ENCODE measurements at regions not wholly inside any gene's neighbourhood (a gene's known extent, or its start where the extent isn't known, plus 50 kb on each side); places are given as distances from the start of the nearest gene placed in this dataset.

DNA sequence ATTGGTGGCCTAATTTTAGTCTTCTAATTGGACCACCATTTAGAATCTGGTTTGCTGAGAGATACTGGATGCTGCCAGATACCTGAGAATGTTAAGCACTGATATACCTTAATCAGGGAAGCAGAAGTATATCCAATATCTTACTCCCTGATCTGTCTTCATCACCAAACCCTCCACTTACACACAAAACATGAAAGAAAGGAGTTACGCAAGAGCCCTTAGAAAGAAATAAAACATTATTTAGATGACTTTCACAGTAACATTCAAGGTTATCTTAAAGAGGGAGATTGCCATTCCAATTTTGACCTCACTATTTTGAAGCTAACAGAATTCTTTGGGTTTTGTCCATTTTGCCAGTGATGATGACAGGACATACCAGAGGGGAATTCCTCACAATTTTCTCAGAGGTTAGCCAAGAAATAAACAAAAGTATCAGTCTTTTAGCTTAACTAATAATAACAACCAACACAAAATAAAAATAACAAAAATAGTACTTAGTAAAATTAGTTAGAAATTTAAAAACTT, 496.1 kb downstream of the NFIB start:
- no peaks in the 10 kb centered on the region for H3K9me3 ChIP-seq (ENCODE audit: insufficient read depth, low read length)
- TF ChIP-seq EZH2phosphoT487 (IDR thresholded peaks at IDR 0.05; ENCODE audit: low read depth) (no peak), CTCF (IDR thresholded peaks at IDR 0.05; ENCODE audit: low read depth, low read length) (no peak)

GRCh38 chr9:13816837-13817236, 497.1 kb downstream of the NFIB start:
- Histone ChIP-seq H3K9ac (ENCODE audit: low read length) (no peak overlapping the region), H3K27me3 (ENCODE audit: low read depth, low read length) (no peaks in the 10 kb centered on the region), H3K27ac (ENCODE audit: low read length) (no peak overlapping the region), H3K4me3 (ENCODE audit: low read length) (no peak overlapping the region), H3K9me3 (ENCODE audit: insufficient read depth, low read length) (no peaks in the 10 kb centered on the region), H4K20me1 (ENCODE audit: insufficient read depth, low read length) (no peaks in the 10 kb centered on the region), H3K4me1 (ENCODE audit: low read length) (no peaks in the 10 kb centered on the region), H3K79me2 (ENCODE audit: low read length) (no peaks in the 10 kb centered on the region), H3K4me2 (ENCODE audit: low read length) (no peak overlapping the region), H2AFZ (ENCODE audit: low read depth, low read length) (no peak overlapping the region), H3K36me3 (replicated peaks; ENCODE audit: low read depth, low read length) (no peaks in the 10 kb centered on the region)
- TF ChIP-seq EZH2phosphoT487 (IDR thresholded peaks at IDR 0.05; ENCODE audit: low read depth) (no peak), CTCF (IDR thresholded peaks at IDR 0.05; ENCODE audit: low read depth, low read length) (no peak)

More for the DNA sequence above, 496.1 kb downstream of the NFIB start:
- Histone ChIP-seq H4K20me1 (ENCODE audit: insufficient read depth, low read length) (no peaks in the 10 kb centered on the region), H3K27me3 (ENCODE audit: low read depth, low read length) (no peaks in the 10 kb centered on the region), H3K4me3 (ENCODE audit: low read length) (no peak overlapping the region), H2AFZ (ENCODE audit: low read depth, low read length) (no peak overlapping the region), H3K9ac (ENCODE audit: low read length) (no peak overlapping the region), H3K36me3 (replicated peaks; ENCODE audit: low read depth, low read length) (no peaks in the 10 kb centered on the region), H3K27ac (ENCODE audit: low read length) (no peak overlapping the region), H3K4me2 (ENCODE audit: low read length) (no peak overlapping the region), H3K79me2 (ENCODE audit: low read length) (no peaks in the 10 kb centered on the region), H3K4me1 (ENCODE audit: low read length) (no peaks in the 10 kb centered on the region)

DNA sequence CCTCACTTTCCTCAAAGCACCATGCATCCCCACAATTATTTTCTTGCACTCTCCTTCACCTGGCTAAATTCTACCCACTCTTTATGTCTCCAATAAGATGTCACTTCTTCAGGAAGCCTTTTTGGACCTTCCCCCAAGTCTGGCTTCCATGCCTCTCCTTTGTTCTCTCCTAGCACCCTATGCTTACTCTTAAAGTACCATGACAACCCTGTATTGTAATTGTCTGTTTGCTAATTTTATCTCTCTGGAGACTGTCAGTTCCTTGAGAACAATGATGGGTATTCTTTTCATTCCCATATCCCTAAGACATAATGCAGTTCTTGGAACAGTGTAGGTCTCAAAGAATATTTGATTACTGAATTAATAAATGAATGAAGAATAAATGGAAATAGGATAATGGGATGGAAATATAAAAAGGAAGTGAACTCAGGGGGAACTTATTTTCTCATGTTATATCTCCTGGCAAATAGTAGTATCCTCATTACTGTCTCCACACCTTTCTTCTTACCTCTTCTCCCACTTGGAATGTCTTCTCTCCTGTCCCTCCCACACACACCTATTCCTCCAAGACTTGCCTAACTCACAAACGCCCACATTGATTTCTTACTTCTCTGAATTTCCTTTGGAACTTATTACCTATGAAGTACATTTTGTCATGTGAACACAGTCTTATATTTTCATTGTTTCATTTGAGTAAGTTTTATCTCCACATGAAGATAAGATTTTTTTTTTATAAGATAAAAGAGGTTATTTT, 499.1 kb downstream of the NFIB start:
- Histone ChIP-seq H3K27me3 (ENCODE audit: low read depth, low read length) (no peaks in the 10 kb centered on the region), H3K79me2 (ENCODE audit: low read length) (no peaks in the 10 kb centered on the region), H3K36me3 (replicated peaks; ENCODE audit: low read depth, low read length) (no peaks in the 10 kb centered on the region), H2AFZ (ENCODE audit: low read depth, low read length) (no peak overlapping the region), H3K27ac (ENCODE audit: low read length) (no peak overlapping the region), H3K4me1 (ENCODE audit: low read length) (no peaks in the 10 kb centered on the region), H3K4me3 (ENCODE audit: low read length) (no peak overlapping the region), H4K20me1 (ENCODE audit: insufficient read depth, low read length) (no peaks in the 10 kb centered on the region), H3K4me2 (ENCODE audit: low read length) (no peak overlapping the region), H3K9me3 (ENCODE audit: insufficient read depth, low read length) (no peaks in the 10 kb centered on the region), H3K9ac (ENCODE audit: low read length) (no peak overlapping the region)
- TF ChIP-seq EZH2phosphoT487 (IDR thresholded peaks at IDR 0.05; ENCODE audit: low read depth) (no peak), CTCF (IDR thresholded peaks at IDR 0.05; ENCODE audit: low read depth, low read length) (no peak)

DNA sequence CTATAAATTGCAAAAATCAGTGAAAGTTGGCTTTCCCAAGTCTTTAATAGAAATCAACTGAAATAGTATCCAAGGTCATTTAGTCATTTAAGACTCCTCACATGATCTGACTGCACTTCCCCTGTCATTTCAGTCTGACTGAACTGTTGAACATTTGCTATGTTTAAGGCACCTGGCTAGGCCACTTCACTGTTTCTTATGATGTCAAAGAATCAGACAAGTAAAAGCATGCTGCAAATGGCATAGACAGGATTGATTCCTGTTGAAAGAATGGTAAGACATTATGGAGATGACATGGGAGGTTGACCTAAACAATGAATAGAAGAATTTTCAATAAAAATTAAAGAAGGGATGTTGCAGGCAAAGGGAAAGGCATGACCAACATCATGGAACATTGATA, 502.1 kb downstream of the NFIB start:
- no peaks in the 10 kb centered on the region for H3K27me3 ChIP-seq (ENCODE audit: low read depth, low read length)
- H4K20me1 ChIP-seq (ENCODE audit: insufficient read depth, low read length) = no peaks in the 10 kb centered on the region
- no peak overlapping the region for H2AFZ ChIP-seq (ENCODE audit: low read depth, low read length)
- no peak overlapping the region for H3K27ac ChIP-seq (ENCODE audit: low read length)
- H3K9me3 ChIP-seq (ENCODE audit: insufficient read depth, low read length) = no peaks in the 10 kb centered on the region
- H3K4me2 ChIP-seq (ENCODE audit: low read length) = no peak overlapping the region
- TF ChIP-seq EZH2phosphoT487 (IDR thresholded peaks at IDR 0.05; ENCODE audit: low read depth) = no peak
- no peak for TF ChIP-seq CTCF (IDR thresholded peaks at IDR 0.05; ENCODE audit: low read depth, low read length)
- H3K36me3 ChIP-seq (replicated peaks; ENCODE audit: low read depth, low read length) = no peaks in the 10 kb centered on the region
- H3K4me3 ChIP-seq (ENCODE audit: low read length) = no peak overlapping the region
- H3K4me1 ChIP-seq (ENCODE audit: low read length) = no peaks in the 10 kb centered on the region
- no peaks in the 10 kb centered on the region for H3K79me2 ChIP-seq (ENCODE audit: low read length)
- H3K9ac ChIP-seq (ENCODE audit: low read length) = no peak overlapping the region

Data from OCI-LY3 (cell line).